SKM-1 (cell line): ENCODE measurements at regions not wholly inside any gene's neighbourhood (a gene's known extent, or its start where the extent isn't known, plus 50 kb on each side); places are given as distances from the start of the nearest gene placed in this dataset.

Experiments used
- DNase-seq: peaks from one replicate; lab custom pipeline; 2025; ENCODE audit not compliant: unreplicated experiment; lab: John Stamatoyannopoulos, UW

- no peak for DNase-seq
Measured at GRCh38 chr6:91442342-91442741, 855.5 kb upstream of the MAP3K7 start.

- DNase-seq: no peak
Measured at GRCh38 chr6:91438570-91438969, 851.7 kb upstream of the MAP3K7 start.

- DNase-seq: no peak
Measured at GRCh38 chr6:91437315-91437729, 850.5 kb upstream of the MAP3K7 start.

- no peak for DNase-seq
Measured at GRCh38 chr6:91436448-91436847, 849.6 kb upstream of the MAP3K7 start.

- DNase-seq: no peak
Measured at GRCh38 chr6:91435630-91436029, 848.8 kb upstream of the MAP3K7 start.

GRCh38 chr6:91434576-91434975 lies 847.7 kb upstream of the MAP3K7 start:
- DNase-seq: no peak

GRCh38 chr6:91433660-91434534 lies 847.0 kb upstream of the MAP3K7 start:
- no peak for DNase-seq

GRCh38 chr6:91428953-91429560 lies 842.2 kb upstream of the MAP3K7 start:
- no peak for DNase-seq

GRCh38 chr6:91428296-91428695 lies 841.4 kb upstream of the MAP3K7 start:
- no peak for DNase-seq

GRCh38 chr6:91420243-91420642 lies 833.4 kb upstream of the MAP3K7 start:
- no peak for DNase-seq

- no peak for DNase-seq
Measured at GRCh38 chr6:91415031-91415605, 828.2 kb upstream of the MAP3K7 start.

- DNase-seq: no peak
Measured at GRCh38 chr6:91412532-91412931, 825.7 kb upstream of the MAP3K7 start.

- no peak for DNase-seq
Measured at GRCh38 chr6:91407706-91408105, 820.8 kb upstream of the MAP3K7 start.

GRCh38 chr6:91392951-91393350 lies 806.1 kb upstream of the MAP3K7 start:
- DNase-seq: no peak

GRCh38 chr6:91387290-91388059 lies 800.6 kb upstream of the MAP3K7 start:
- DNase-seq: no peak

GRCh38 chr6:91386204-91386603 lies 799.3 kb upstream of the MAP3K7 start:
- DNase-seq: no peak

- DNase-seq: no peak
Measured at GRCh38 chr6:91383207-91383606, 796.3 kb upstream of the MAP3K7 start.

- no peak for DNase-seq
Measured at GRCh38 chr6:91376686-91377085, 789.8 kb upstream of the MAP3K7 start.

- no peak for DNase-seq
Measured at GRCh38 chr6:91366781-91367180, 779.9 kb upstream of the MAP3K7 start.

- DNase-seq: no peak
Measured at GRCh38 chr6:91358986-91359385, 772.1 kb upstream of the MAP3K7 start.

- no peak for DNase-seq
Measured at GRCh38 chr6:91352878-91353277, 766.0 kb upstream of the MAP3K7 start.
